ENCODE measurements at regions not wholly inside any gene's neighbourhood (a gene's known extent, or its start where the extent isn't known, plus 50 kb on each side); places are given as distances from the start of the nearest gene placed in this dataset.

- no peaks in the 10 kb centered on the region for H3K27me3 Mint-ChIP-seq
- intact Hi-C loops (cut with micrococcal nuclease), result no loop called here
- peaks cover 1% of the 10 kb centered on the region for H3K36me3 Mint-ChIP-seq (ENCODE audit: low read depth)
- ATAC-seq (peak; percentile 96), DNase-seq (peak; percentile 97)
- TF ChIP-seq, protein P1, sequence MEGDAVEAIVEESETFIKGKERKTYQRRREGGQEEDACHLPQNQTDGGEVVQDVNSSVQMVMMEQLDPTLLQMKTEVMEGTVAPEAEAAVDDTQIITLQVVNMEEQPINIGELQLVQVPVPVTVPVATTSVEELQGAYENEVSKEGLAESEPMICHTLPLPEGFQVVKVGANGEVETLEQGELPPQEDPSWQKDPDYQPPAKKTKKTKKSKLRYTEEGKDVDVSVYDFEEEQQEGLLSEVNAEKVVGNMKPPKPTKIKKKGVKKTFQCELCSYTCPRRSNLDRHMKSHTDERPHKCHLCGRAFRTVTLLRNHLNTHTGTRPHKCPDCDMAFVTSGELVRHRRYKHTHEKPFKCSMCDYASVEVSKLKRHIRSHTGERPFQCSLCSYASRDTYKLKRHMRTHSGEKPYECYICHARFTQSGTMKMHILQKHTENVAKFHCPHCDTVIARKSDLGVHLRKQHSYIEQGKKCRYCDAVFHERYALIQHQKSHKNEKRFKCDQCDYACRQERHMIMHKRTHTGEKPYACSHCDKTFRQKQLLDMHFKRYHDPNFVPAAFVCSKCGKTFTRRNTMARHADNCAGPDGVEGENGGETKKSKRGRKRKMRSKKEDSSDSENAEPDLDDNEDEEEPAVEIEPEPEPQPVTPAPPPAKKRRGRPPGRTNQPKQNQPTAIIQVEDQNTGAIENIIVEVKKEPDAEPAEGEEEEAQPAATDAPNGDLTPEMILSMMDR (IDR thresholded peaks at IDR 0.05), result no peak
- no peaks in the 10 kb centered on the region for H3K9me3 Mint-ChIP-seq
- peaks cover 15% of the 10 kb centered on the region for H3K4me1 Mint-ChIP-seq (ENCODE audit: low read depth)
- ChIA-PET POLR2A (interaction anchor here (0.8 to 1.8 kb wide), 5 partner anchors 12 to 379 kb away, joined by 3 to 5 read pairs (median 4); partner anchors contain the start of gene CRCP), CTCF (interaction anchor here (1.0 to 1.7 kb wide), 4 partner anchors 10 to 79 kb away, joined by 3 to 7 read pairs (median 4); no protein-coding TSS in a partner anchor)
- H3K27ac Mint-ChIP-seq, result peak overlapping the region; percentile 97
- peak overlapping the region; percentile 81 for H3K4me3 Mint-ChIP-seq
Observed at GRCh38 chr7:66493235-66494205, 135.2 kb upstream of the KCTD7 start.

- Mint-ChIP-seq H3K9me3 (no peaks in the 10 kb centered on the region), H3K27ac (no peak overlapping the region), H3K4me1 (ENCODE audit: low read depth) (peaks cover 6% of the 10 kb centered on the region), H3K27me3 (no peaks in the 10 kb centered on the region), H3K36me3 (ENCODE audit: low read depth) (peaks cover 1% of the 10 kb centered on the region), H3K4me3 (no peak overlapping the region)
- ChIA-PET CTCF (interaction anchor here (0.7 kb wide), 1 partner anchor 26 kb away, joined by 3 read pairs; no protein-coding TSS in a partner anchor), POLR2A (no interaction called here)
- TF ChIP-seq, protein P1 (IDR thresholded peaks at IDR 0.05), result no peak
- DNase-seq, result no peak
- ATAC-seq, result no peak
- intact Hi-C loops (cut with micrococcal nuclease), result no loop called here
Observed at GRCh38 chr7:66497346-66497745, 131.3 kb upstream of the KCTD7 start.

GRCh38 chr7:66500087-66500486 lies 128.6 kb upstream of the KCTD7 start:
- no peaks in the 10 kb centered on the region for H3K27me3 Mint-ChIP-seq
- POLR2A ChIA-PET, result no interaction called here
- TF ChIP-seq, protein P1 (IDR thresholded peaks at IDR 0.05), result no peak

DNA sequence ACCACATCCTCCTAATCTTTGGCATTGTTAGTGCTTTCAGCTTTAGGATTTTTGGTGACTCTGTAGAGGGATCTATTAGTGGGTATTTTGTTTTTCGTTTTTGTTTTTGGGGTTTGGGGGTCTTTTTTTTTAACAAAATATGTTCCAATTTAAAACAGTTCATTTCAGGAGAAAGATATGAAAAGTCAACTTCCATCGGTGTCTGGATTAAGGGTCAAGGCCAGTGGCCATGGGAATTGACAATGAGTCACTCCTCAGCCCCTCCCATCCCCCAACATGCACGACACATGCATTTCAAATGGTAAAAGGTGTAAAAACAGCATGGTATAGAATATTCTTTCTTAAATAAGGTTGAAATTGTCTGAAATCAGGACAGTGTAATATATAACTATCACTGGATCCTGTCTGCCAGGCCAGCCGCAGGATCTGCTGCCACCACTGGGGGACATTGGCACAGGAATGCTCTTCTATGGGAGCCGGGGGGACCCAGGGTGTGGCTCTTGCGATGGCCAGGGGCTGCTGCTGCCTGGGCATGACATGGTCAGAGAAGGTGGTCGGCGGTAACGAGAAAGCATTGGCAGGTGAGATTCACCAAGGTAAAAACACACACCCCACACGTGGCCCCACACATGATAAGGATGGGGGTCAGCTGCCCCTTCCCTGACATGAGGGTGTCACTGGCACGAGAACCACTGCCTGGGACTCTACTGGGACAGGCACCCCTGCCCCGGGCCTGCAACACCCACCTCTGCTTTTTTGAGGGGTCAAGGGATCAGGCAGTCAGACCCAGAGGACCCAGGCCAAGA lies 126.2 kb upstream of the KCTD7 start:
- H3K27ac Mint-ChIP-seq, result no peak overlapping the region
- no peaks in the 10 kb centered on the region for H3K9me3 Mint-ChIP-seq
- TF ChIP-seq, protein P1 (IDR thresholded peaks at IDR 0.05), result no peak
- peaks cover 2% of the 10 kb centered on the region for H3K27me3 Mint-ChIP-seq
- intact Hi-C loops (cut with micrococcal nuclease), result no loop called here
- H3K36me3 Mint-ChIP-seq (ENCODE audit: low read depth), result no peaks in the 10 kb centered on the region
- no peak for ATAC-seq
- ChIA-PET POLR2A (no interaction called here), CTCF (no interaction called here)
- peaks cover 5% of the 10 kb centered on the region for H3K4me1 Mint-ChIP-seq (ENCODE audit: low read depth)
- no peak overlapping the region for H3K4me3 Mint-ChIP-seq
- no peak for DNase-seq

More at GRCh38 chr7:66500087-66500486, 128.6 kb upstream of the KCTD7 start:
- H3K27ac Mint-ChIP-seq, result no peak overlapping the region
- CTCF ChIA-PET, result no interaction called here
- intact Hi-C loops (cut with micrococcal nuclease), result no loop called here
- no peaks in the 10 kb centered on the region for H3K36me3 Mint-ChIP-seq (ENCODE audit: low read depth)
- DNase-seq (peak; percentile 37), ATAC-seq (peak; percentile 61)
- H3K4me3 Mint-ChIP-seq, result no peak overlapping the region
- peaks cover 3% of the 10 kb centered on the region for H3K4me1 Mint-ChIP-seq (ENCODE audit: low read depth)
- no peaks in the 10 kb centered on the region for H3K9me3 Mint-ChIP-seq

Measured in activated CD8-positive, alpha-beta T cell treated with anti-CD3 and anti-CD28 coated beads for 36 hours (primary cell).